ENCODE measurements at regions not wholly inside any gene's neighbourhood (a gene's known extent, or its start where the extent isn't known, plus 50 kb on each side); places are given as distances from the start of the nearest gene placed in this dataset.

- H3K4me3 Mint-ChIP-seq: no peak overlapping the region
- no peak overlapping the region for H3K27ac Mint-ChIP-seq (ENCODE audit: low read depth)
- no peak for ATAC-seq (replicated peaks; ENCODE audit: extremely low read depth, poor library complexity, severe bottlenecking)
These were observed 310.9 kb upstream of the RBFOX1 start for GRCh38 chr16:7021653-7022275.

GRCh38 chr16:7017006-7017662 lies 315.5 kb upstream of the RBFOX1 start:
- DNase-seq (ENCODE audit: low spot score in 2 of 2) (no peak), ATAC-seq (replicated peaks; ENCODE audit: extremely low read depth, poor library complexity, severe bottlenecking) (no peak)
- H3K9me3 Mint-ChIP-seq: no peaks in the 10 kb centered on the region
- H3K27me3 Mint-ChIP-seq: no peaks in the 10 kb centered on the region
- H3K27ac Mint-ChIP-seq (ENCODE audit: low read depth): no peak overlapping the region
- no peaks in the 10 kb centered on the region for H3K4me1 Mint-ChIP-seq
- H3K36me3 Mint-ChIP-seq (ENCODE audit: insufficient read depth): no peaks in the 10 kb centered on the region
- H3K4me3 Mint-ChIP-seq: no peak overlapping the region

More at GRCh38 chr16:7021653-7022275, 310.9 kb upstream of the RBFOX1 start:
- no peaks in the 10 kb centered on the region for H3K27me3 Mint-ChIP-seq
- no peaks in the 10 kb centered on the region for H3K36me3 Mint-ChIP-seq (ENCODE audit: insufficient read depth)
- no peak for DNase-seq (ENCODE audit: low spot score in 2 of 2)
- no peaks in the 10 kb centered on the region for H3K4me1 Mint-ChIP-seq
- H3K9me3 Mint-ChIP-seq: peaks cover 13% of the 10 kb centered on the region

DNA sequence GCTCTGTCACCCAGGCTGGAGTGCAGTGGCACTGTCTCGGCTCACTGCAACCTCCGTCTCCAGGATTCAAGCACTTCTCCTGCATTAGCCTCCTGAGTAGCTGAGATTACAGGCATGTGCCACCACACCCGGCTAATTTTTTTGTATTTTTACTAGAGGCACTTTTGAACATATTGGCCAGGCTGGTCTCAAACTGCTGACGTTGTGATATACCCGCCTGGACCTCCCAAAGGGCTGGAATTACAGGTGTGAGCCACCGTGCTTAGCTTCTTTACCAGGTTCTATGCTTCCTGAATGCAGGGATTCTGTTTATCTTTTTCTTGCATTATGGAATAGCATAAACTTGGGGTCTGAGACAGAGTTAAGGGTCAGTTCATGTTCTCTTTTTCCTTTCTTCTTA lies 317.9 kb upstream of the RBFOX1 start:
- Mint-ChIP-seq H3K27me3 (no peaks in the 10 kb centered on the region), H3K4me3 (no peak overlapping the region), H3K36me3 (ENCODE audit: insufficient read depth) (no peaks in the 10 kb centered on the region), H3K4me1 (no peaks in the 10 kb centered on the region), H3K9me3 (peaks cover 14% of the 10 kb centered on the region), H3K27ac (ENCODE audit: low read depth) (no peak overlapping the region)
- ATAC-seq (replicated peaks; ENCODE audit: extremely low read depth, poor library complexity, severe bottlenecking) (no peak), DNase-seq (ENCODE audit: low spot score in 2 of 2) (no peak)

DNA sequence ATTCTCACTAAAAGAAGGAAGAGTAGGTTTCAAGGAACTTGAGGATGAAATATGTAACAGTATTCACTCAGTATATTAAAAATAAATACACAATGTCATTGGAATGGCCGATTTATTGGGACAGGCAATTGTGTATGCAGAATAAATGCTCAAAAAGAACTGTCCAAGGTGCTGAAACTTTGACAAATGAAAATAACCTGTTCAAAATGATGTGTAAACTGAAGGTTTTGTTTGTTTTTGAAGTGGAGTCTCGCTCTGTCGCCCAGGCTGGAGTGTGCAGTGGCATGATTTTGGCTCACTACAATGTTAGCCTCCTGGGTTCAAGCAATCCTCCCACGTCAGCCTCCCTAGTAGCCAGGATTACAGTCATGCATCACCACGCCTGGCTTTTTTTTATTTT lies 318.7 kb upstream of the RBFOX1 start:
- H3K4me3 Mint-ChIP-seq: no peak overlapping the region
- ATAC-seq (replicated peaks; ENCODE audit: extremely low read depth, poor library complexity, severe bottlenecking) (no peak), DNase-seq (ENCODE audit: low spot score in 2 of 2) (no peak)
- no peaks in the 10 kb centered on the region for H3K27me3 Mint-ChIP-seq
- no peaks in the 10 kb centered on the region for H3K36me3 Mint-ChIP-seq (ENCODE audit: insufficient read depth)
- peaks cover 18% of the 10 kb centered on the region for H3K9me3 Mint-ChIP-seq
- no peaks in the 10 kb centered on the region for H3K4me1 Mint-ChIP-seq
- H3K27ac Mint-ChIP-seq (ENCODE audit: low read depth): no peak overlapping the region

DNA sequence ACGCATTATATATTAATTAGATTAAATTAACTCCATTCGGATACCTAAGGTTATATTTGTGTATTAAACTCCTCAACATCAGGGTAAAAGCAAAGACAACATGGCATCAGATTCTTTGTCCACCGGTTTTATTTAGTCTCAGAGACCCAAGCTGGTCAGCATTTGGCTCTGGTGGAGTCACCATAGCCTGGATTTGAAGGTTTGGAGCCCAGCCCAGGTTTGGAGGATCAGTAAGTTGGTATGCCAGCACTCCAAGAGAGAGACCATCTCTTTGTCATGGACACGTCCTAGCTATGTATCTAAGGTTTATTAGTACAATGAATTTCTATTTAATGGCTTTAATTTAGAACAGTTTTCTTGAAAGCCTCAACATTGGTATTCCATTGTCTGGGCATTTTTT lies 328.4 kb upstream of the RBFOX1 start:
- H3K27ac Mint-ChIP-seq (ENCODE audit: low read depth): no peak overlapping the region
- H3K4me3 Mint-ChIP-seq: no peak overlapping the region
- H3K27me3 Mint-ChIP-seq: no peaks in the 10 kb centered on the region
- H3K36me3 Mint-ChIP-seq (ENCODE audit: insufficient read depth): no peaks in the 10 kb centered on the region
- H3K4me1 Mint-ChIP-seq: no peaks in the 10 kb centered on the region
- ATAC-seq (replicated peaks; ENCODE audit: extremely low read depth, poor library complexity, severe bottlenecking): no peak
- DNase-seq (ENCODE audit: low spot score in 2 of 2): no peak
- H3K9me3 Mint-ChIP-seq: peaks cover 34% of the 10 kb centered on the region

DNA sequence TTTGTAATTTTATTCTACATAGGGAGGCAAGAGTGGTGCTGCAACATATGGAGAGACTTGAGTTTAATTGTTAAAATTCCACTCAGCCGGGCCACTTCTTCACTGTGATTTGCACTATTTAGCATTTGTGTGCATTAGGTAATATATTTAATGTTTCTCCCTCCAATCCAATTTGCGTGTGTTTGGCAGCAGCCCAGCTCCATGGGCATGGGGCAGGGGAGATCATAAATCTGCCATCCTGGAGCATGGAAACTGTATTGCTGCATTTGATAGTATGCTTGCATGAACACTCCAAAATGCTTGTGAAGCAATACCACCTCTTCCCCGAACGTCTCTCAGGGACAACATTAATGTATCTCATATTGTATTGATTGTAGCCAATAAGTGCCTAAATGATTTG lies 339.1 kb upstream of the RBFOX1 start:
- ATAC-seq (replicated peaks; ENCODE audit: extremely low read depth, poor library complexity, severe bottlenecking) (no peak), DNase-seq (ENCODE audit: low spot score in 2 of 2) (no peak)
- H3K36me3 Mint-ChIP-seq (ENCODE audit: insufficient read depth): no peaks in the 10 kb centered on the region
- H3K27ac Mint-ChIP-seq (ENCODE audit: low read depth): no peak overlapping the region
- no peaks in the 10 kb centered on the region for H3K4me1 Mint-ChIP-seq
- H3K27me3 Mint-ChIP-seq: no peaks in the 10 kb centered on the region
- H3K9me3 Mint-ChIP-seq: peaks cover 16% of the 10 kb centered on the region
- H3K4me3 Mint-ChIP-seq: no peak overlapping the region

DNA sequence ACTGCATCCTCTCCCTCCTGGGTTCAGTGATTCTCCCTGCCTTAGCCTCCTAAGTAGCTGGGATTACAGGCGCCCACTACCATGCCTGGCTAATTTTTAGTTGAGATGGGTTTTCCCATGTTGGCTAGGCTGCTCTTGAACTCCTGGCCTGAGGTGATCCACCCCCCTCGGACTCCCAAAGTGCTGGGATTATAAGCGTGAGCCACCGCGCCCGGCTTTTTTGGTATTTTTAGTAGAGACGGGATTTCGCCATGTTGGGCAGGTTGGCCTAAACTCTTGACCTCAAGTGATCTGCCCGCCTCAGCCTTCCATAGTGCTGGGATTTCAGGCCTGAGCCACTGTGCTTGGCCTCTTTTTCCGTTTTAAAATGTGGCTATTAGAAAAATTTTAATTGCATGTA lies 343.8 kb upstream of the RBFOX1 start:
- Mint-ChIP-seq H3K36me3 (ENCODE audit: insufficient read depth) (no peaks in the 10 kb centered on the region), H3K9me3 (peaks cover 23% of the 10 kb centered on the region), H3K27me3 (no peaks in the 10 kb centered on the region), H3K4me3 (no peak overlapping the region), H3K27ac (ENCODE audit: low read depth) (no peak overlapping the region), H3K4me1 (no peaks in the 10 kb centered on the region)
- DNase-seq (ENCODE audit: low spot score in 2 of 2) (no peak), ATAC-seq (replicated peaks; ENCODE audit: extremely low read depth, poor library complexity, severe bottlenecking) (no peak)

DNA sequence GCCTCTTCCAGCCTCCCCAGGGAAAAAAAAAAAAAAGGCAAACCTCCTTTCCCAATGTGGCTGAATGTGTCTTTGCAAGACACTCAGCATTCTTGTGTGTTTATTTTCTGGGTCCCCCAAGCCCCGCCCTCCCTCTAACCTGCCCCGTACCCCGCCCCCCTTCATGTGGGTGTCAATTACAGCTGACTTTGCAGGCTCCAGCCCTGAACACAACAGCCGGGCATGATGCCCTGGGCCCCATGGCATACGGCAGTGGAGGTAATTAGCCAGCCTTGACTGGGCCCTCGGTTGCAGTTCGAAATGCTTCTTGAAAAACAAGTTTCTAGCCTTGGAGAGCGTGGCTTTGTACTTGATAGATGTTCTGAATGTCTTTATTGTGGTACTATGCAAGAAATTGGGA lies 354.7 kb upstream of the RBFOX1 start:
- Mint-ChIP-seq H3K9me3 (no peaks in the 10 kb centered on the region), H3K27me3 (no peaks in the 10 kb centered on the region), H3K27ac (ENCODE audit: low read depth) (no peak overlapping the region), H3K36me3 (ENCODE audit: insufficient read depth) (no peaks in the 10 kb centered on the region), H3K4me1 (no peaks in the 10 kb centered on the region), H3K4me3 (no peak overlapping the region)
- no peak for DNase-seq (ENCODE audit: low spot score in 2 of 2)
- no peak for ATAC-seq (replicated peaks; ENCODE audit: extremely low read depth, poor library complexity, severe bottlenecking)

GRCh38 chr16:6977291-6977690 lies 355.4 kb upstream of the RBFOX1 start:
- Mint-ChIP-seq H3K27me3 (no peaks in the 10 kb centered on the region), H3K4me3 (no peak overlapping the region), H3K36me3 (ENCODE audit: insufficient read depth) (no peaks in the 10 kb centered on the region), H3K9me3 (peaks cover 4% of the 10 kb centered on the region), H3K27ac (ENCODE audit: low read depth) (no peak overlapping the region), H3K4me1 (no peaks in the 10 kb centered on the region)
- ATAC-seq (replicated peaks; ENCODE audit: extremely low read depth, poor library complexity, severe bottlenecking) (no peak), DNase-seq (ENCODE audit: low spot score in 2 of 2) (no peak)

- Mint-ChIP-seq H3K4me3 (no peak overlapping the region), H3K27me3 (no peaks in the 10 kb centered on the region), H3K9me3 (peaks cover 8% of the 10 kb centered on the region), H3K27ac (ENCODE audit: low read depth) (no peak overlapping the region), H3K36me3 (ENCODE audit: insufficient read depth) (no peaks in the 10 kb centered on the region), H3K4me1 (no peaks in the 10 kb centered on the region)
- ATAC-seq (replicated peaks; ENCODE audit: extremely low read depth, poor library complexity, severe bottlenecking) (no peak), DNase-seq (ENCODE audit: low spot score in 2 of 2) (no peak)
These were observed 355.9 kb upstream of the RBFOX1 start for GRCh38 chr16:6976716-6977115.

DNA sequence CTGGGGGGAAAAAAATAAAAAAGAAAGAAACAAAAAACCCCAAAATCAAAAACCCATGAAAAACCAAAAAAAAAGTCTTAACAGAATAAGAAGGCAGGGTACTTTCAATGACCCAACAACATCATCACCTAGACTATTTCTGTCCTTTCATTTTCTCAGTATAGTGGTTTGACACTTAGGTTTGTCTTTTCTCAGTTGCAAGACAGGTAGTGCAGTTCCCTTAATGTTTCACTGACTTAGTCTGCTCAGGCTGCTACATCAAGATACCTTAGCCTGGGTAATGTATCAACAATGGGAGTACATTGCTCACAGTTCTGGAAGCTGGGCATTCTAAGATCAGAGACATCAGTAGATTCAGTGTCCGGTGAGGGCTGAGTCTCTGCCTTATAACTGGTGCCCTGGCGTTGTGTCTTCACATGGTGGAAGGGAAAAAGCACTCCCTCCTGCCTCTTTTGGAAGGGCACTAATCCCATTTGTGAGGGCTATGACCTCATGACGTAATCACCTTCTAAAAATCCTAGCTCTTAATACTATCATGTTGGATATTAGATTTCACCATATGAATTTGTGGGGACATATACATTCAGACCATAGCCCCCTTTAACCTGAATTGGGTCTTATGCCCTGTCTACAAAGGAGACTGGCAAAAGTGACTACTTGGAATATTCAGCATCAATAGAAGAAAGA lies 362.3 kb upstream of the RBFOX1 start:
- H3K36me3 Mint-ChIP-seq (ENCODE audit: insufficient read depth): no peaks in the 10 kb centered on the region
- peaks cover 23% of the 10 kb centered on the region for H3K9me3 Mint-ChIP-seq
- no peak overlapping the region for H3K27ac Mint-ChIP-seq (ENCODE audit: low read depth)
- no peaks in the 10 kb centered on the region for H3K4me1 Mint-ChIP-seq
- DNase-seq (ENCODE audit: low spot score in 2 of 2): no peak
- ATAC-seq (replicated peaks; ENCODE audit: extremely low read depth, poor library complexity, severe bottlenecking): no peak
- H3K27me3 Mint-ChIP-seq: no peaks in the 10 kb centered on the region
- H3K4me3 Mint-ChIP-seq: no peak overlapping the region

GRCh38 chr16:6969594-6969993 lies 363.1 kb upstream of the RBFOX1 start:
- no peaks in the 10 kb centered on the region for H3K4me1 Mint-ChIP-seq
- ATAC-seq (replicated peaks; ENCODE audit: extremely low read depth, poor library complexity, severe bottlenecking): no peak

GRCh38 chr16:6967796-6968320 lies 364.8 kb upstream of the RBFOX1 start:
- ATAC-seq (replicated peaks; ENCODE audit: extremely low read depth, poor library complexity, severe bottlenecking): no peak
- H3K27ac Mint-ChIP-seq (ENCODE audit: low read depth): no peak overlapping the region
- DNase-seq (ENCODE audit: low spot score in 2 of 2): no peak
- no peaks in the 10 kb centered on the region for H3K36me3 Mint-ChIP-seq (ENCODE audit: insufficient read depth)
- H3K9me3 Mint-ChIP-seq: peaks cover 23% of the 10 kb centered on the region
- H3K27me3 Mint-ChIP-seq: no peaks in the 10 kb centered on the region
- H3K4me1 Mint-ChIP-seq: no peaks in the 10 kb centered on the region
- H3K4me3 Mint-ChIP-seq: no peak overlapping the region

More at GRCh38 chr16:6969594-6969993, 363.1 kb upstream of the RBFOX1 start:
- no peak overlapping the region for H3K27ac Mint-ChIP-seq (ENCODE audit: low read depth)
- H3K9me3 Mint-ChIP-seq: peaks cover 23% of the 10 kb centered on the region
- H3K27me3 Mint-ChIP-seq: no peaks in the 10 kb centered on the region
- H3K4me3 Mint-ChIP-seq: no peak overlapping the region
- DNase-seq (ENCODE audit: low spot score in 2 of 2): no peak
- no peaks in the 10 kb centered on the region for H3K36me3 Mint-ChIP-seq (ENCODE audit: insufficient read depth)

Data from central memory CD8-positive, alpha-beta T cell (primary cell).